Lung (tissue), 11 donors: ENCODE measurements at regions not wholly inside any gene's neighbourhood (a gene's known extent, or its start where the extent isn't known, plus 50 kb on each side); places are given as distances from the start of the nearest gene placed in this dataset.
A peak's percentile ranks its signal among the peaks of the same experiment; 100 is the strongest.

Experiments
- ATAC-seq: fragments of 200-7000 bp; cut with Tn5 transposase; one replicate; pipeline ENCODE4 v1.9.1; 2020; ENCODE audit warnings: moderate number of reproducible peaks; ENCODE audit not compliant: insufficient read depth, low FRiP score
- DNase-seq, 3 donors: peaks; one replicate each; pipeline ENCODE4 v3.0.0-alpha.2; 2013 to 2017
- H3K27ac ChIP-seq, 2 donors: one replicate each; pipeline ENCODE4 v1.5.1; 2013; ENCODE audit warnings: mild to moderate bottlenecking in 2 of 2, moderate library complexity in 2 of 2, control low read depth in 1 of 2, inconsistent platforms in 1 of 2, low read depth in 1 of 2, low read length in 1 of 2
- H3K27me3 ChIP-seq, 3 donors: one replicate each; pipeline ENCODE4 v1.5.1; 2013; ENCODE audit warnings: low read length in 2 of 3; ENCODE audit not compliant: control insufficient read depth in 3 of 3, insufficient read depth in 3 of 3
- H3K36me3 ChIP-seq, 4 donors: one replicate each; pipeline ENCODE4 v1.5.1; 2013; ENCODE audit warnings: low read length in 4 of 4, mild to moderate bottlenecking in 1 of 4, moderate library complexity in 1 of 4; ENCODE audit not compliant: control insufficient read depth in 4 of 4, insufficient read depth in 4 of 4
- H3K4me1 ChIP-seq, 5 donors: one replicate each; pipeline ENCODE4 v1.5.1; 2013; ENCODE audit warnings: low read length in 5 of 5, mild to moderate bottlenecking in 2 of 5, moderate library complexity in 1 of 5; ENCODE audit not compliant: control insufficient read depth in 5 of 5, insufficient read depth in 5 of 5
- H3K4me3 ChIP-seq: one replicate; pipeline ENCODE4 v1.5.1; 2013; ENCODE audit warnings: mild to moderate bottlenecking, control low read depth, moderate library complexity
- H3K9ac ChIP-seq, 2 donors: one replicate each; pipeline ENCODE4 v1.5.1; 2013; ENCODE audit warnings: low read length in 2 of 2, control low read depth in 1 of 2; ENCODE audit not compliant: insufficient read depth in 1 of 2
- H3K9me3 ChIP-seq, 4 donors: one replicate each; pipeline ENCODE4 v1.5.1; 2013; ENCODE audit warnings: low read length in 3 of 4, mild to moderate bottlenecking in 1 of 4, moderate library complexity in 1 of 4; ENCODE audit not compliant: control insufficient read depth in 4 of 4, insufficient read depth in 3 of 4
- WGBS, 2 donors: extraction: QIAGEN DNeasy Blood & Tissue Kit; methylation state at CpG; one replicate each; pipeline ENCODE4 v1.1.7; 2013; 5-methylcytosine and 5-hydroxymethylcytosine counted together
- TF ChIP-seq, protein P1 (sequence below): IDR thresholded peaks from 2 replicates; pipeline ENCODE4 v1.5.1; 2012; ENCODE audit warnings: mild to moderate bottlenecking; ENCODE audit errors: control extremely low read depth, extremely low read depth
- donor health status: control.
- donor health status: control.
- donor health status: Bipolar disorder and iron deficiency.
- donor health status: healthy.
- donor health status: DM: yes; HTN: yes; CAD: no.

DNA sequence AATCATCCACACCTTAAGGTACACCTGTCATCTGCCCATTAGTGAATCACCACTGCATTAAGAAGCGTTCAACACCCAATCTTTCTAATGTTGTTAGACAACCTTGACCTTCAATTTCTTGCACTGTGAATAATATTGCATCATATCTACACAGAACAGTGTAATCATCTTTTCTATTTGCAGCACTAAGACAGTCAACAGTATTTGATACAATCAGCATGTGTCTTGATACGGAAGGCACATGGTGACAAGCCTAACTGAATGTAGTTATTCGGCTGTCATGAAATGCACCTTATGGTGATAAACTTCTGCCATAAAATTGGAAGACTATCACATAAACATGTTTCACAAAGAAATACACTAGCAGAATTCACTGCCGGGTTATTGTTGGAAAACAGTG is 253.9 kb upstream of the THRB start:
- WGBS, 2 donors, result 86 to 87% methylated on average over 4 of the region's 4 CpGs
- DNase-seq, result no peak
- no peak for ATAC-seq
- Histone ChIP-seq H3K9ac (no peak overlapping the region), H3K36me3 (no peaks in the 10 kb centered on the region), H3K4me3 (no peak overlapping the region), H3K4me1 (no peaks in the 10 kb centered on the region), H3K9me3 (no peaks in the 10 kb centered on the region), H3K27me3 (no peaks in the 10 kb centered on the region), H3K27ac (no peak overlapping the region)
- TF ChIP-seq, protein P1, sequence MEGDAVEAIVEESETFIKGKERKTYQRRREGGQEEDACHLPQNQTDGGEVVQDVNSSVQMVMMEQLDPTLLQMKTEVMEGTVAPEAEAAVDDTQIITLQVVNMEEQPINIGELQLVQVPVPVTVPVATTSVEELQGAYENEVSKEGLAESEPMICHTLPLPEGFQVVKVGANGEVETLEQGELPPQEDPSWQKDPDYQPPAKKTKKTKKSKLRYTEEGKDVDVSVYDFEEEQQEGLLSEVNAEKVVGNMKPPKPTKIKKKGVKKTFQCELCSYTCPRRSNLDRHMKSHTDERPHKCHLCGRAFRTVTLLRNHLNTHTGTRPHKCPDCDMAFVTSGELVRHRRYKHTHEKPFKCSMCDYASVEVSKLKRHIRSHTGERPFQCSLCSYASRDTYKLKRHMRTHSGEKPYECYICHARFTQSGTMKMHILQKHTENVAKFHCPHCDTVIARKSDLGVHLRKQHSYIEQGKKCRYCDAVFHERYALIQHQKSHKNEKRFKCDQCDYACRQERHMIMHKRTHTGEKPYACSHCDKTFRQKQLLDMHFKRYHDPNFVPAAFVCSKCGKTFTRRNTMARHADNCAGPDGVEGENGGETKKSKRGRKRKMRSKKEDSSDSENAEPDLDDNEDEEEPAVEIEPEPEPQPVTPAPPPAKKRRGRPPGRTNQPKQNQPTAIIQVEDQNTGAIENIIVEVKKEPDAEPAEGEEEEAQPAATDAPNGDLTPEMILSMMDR, result no peak

DNA sequence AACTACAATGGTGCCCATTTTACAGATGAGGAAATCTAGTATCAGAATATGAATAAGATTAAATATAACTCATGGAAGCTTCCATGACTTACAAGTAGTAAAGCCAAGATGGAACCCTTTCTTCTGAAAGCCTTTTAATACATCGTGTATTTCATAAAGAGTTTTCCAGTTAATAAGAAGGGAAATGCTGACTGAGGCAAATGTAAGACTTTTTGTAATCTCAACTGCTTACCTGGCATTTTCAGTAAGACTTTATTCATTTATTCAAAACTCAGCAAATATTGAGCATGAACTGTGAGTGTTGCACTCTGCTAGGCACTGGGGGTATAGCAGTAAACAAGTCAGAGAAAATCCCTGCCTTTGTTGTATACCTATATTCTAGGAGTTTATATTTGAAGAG is 256.4 kb upstream of the THRB start:
- ATAC-seq (no peak), DNase-seq (no peak)
- 99 to 100% methylated on average over 1 of the region's 1 CpG for WGBS, 2 donors
- no peaks in the 10 kb centered on the region for H3K36me3 ChIP-seq
- H3K4me3 ChIP-seq, result no peak overlapping the region
- H3K27me3 ChIP-seq, result no peaks in the 10 kb centered on the region
- no peaks in the 10 kb centered on the region for H3K9me3 ChIP-seq
- no peak overlapping the region for H3K9ac ChIP-seq
- H3K4me1 ChIP-seq, result peaks cover 0 to 3% (median 0%) of the 10 kb centered on the region in 5 donors
- no peak overlapping the region for H3K27ac ChIP-seq
- TF ChIP-seq, protein P1, result no peak

DNA sequence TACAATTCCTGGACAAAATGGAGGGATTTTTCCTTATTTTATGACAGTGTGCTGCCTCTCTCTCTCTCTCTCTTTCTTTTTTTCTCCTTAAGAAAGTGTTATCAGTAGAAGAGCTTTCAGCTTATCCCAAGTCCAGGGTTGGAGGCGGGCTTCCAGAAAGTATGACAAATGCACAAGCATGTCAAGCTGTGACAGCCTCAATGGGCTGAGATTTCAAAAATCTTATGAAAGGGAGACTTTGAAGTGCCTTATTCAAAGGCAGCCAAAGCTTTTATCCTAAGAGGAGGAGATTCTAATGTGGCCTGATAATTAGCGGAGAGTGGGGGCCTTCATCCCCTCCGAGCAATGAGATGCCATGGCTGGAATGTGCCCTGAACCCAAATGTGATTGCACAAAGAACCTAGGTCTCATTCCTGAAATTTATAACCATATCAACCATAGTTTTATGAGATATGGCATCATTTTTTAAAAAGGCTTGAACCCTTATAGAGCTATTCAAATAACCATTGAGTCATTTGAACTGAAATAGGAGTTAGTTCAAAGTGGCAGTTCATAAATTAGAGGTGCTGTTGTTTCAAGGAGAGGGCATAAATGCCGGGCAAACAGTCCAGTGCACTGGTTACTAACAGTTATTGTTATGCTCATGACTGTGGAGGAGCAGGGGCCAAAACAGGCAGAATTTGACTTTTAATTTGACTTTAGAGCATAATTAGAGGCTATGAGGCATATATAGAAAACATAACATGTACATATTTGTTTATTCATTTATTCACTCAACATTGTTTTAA is 261.6 kb upstream of the THRB start:
- H3K4me1 ChIP-seq, result peaks cover 0 to 8% (median 0%) of the 10 kb centered on the region in 5 donors
- H3K36me3 ChIP-seq, result no peaks in the 10 kb centered on the region
- peak; percentile 28 to 61 (median 55) for DNase-seq
- no peaks in the 10 kb centered on the region for H3K9me3 ChIP-seq
- no peak for ATAC-seq
- no peaks in the 10 kb centered on the region for H3K27me3 ChIP-seq
- WGBS, 2 donors, result 63 to 69% methylated on average over 4 of the region's 4 CpGs
- no peak overlapping the region for H3K9ac ChIP-seq
- H3K27ac ChIP-seq, result no peak overlapping the region
- no peak overlapping the region for H3K4me3 ChIP-seq
- TF ChIP-seq, protein P1, result no peak
